ENCODE measurements at regions not wholly inside any gene's neighbourhood (a gene's known extent, or its start where the extent isn't known, plus 50 kb on each side); places are given as distances from the start of the nearest gene placed in this dataset.

DNA sequence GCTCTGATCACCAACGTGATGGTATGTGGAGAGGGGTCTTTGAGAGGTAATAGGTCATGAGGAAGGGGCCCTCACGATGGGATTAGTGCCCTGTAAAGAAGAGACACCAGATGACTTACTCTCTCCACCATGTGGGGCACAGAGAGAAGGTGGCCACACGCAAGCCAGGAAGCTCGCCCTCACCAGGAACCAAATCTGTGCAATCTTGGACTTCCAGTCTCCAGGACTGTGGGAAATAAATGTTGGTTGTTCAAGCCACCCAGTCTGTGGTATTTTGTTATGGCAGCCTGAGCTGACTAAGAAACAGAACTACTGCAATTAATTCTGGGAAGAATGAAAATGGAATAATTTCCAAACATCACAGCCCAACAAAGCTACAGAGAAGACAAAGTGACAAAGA lies 117.5 kb downstream of the SNX19 start:
- TF ChIP-seq YY1 (IDR thresholded peaks at IDR 0.05) (no peak), HNF4A (conservative IDR thresholded peaks at IDR 0.05) (no peak), JUND (IDR thresholded peaks at IDR 0.05) (no peak), TAF1 (conservative IDR thresholded peaks at IDR 0.05) (no peak)
- TF ChIP-seq, protein P1, sequence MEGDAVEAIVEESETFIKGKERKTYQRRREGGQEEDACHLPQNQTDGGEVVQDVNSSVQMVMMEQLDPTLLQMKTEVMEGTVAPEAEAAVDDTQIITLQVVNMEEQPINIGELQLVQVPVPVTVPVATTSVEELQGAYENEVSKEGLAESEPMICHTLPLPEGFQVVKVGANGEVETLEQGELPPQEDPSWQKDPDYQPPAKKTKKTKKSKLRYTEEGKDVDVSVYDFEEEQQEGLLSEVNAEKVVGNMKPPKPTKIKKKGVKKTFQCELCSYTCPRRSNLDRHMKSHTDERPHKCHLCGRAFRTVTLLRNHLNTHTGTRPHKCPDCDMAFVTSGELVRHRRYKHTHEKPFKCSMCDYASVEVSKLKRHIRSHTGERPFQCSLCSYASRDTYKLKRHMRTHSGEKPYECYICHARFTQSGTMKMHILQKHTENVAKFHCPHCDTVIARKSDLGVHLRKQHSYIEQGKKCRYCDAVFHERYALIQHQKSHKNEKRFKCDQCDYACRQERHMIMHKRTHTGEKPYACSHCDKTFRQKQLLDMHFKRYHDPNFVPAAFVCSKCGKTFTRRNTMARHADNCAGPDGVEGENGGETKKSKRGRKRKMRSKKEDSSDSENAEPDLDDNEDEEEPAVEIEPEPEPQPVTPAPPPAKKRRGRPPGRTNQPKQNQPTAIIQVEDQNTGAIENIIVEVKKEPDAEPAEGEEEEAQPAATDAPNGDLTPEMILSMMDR (IDR thresholded peaks at IDR 0.05; ENCODE audit: low read depth, low read length, missing input control) = no peak
